ENCODE measurements at regions not wholly inside any gene's neighbourhood (a gene's known extent, or its start where the extent isn't known, plus 50 kb on each side); places are given as distances from the start of the nearest gene placed in this dataset.

DNA sequence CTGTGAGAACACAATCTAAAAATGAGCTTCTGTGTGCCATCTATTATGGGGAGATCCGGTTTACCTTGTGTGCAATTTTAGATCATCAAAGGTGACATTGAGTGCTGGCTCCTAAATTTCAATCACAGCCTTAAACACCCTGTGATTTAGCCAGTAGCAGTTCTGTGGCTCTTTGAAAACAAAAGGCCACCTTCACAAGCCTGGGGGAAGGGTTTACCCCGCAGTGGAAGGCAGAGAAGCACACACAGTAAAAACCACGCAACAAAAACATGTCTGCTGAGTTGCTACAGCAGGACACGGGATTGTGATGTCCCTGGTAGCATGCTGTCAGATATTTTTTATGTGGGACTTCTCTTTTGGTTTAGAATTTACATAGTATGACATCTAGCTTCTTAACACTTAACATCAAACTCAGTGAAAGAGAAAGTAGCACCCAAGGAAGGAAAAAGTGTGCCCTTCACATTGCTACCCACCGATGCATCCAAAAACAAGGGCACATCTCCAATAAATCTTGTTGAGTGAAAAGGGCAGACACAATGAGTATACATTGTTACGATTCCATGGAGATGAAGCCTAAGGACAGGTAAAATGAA, 56.1 kb upstream of the RNF152 start:
- no peak for DNase-seq (ENCODE audit: low spot score)

DNA sequence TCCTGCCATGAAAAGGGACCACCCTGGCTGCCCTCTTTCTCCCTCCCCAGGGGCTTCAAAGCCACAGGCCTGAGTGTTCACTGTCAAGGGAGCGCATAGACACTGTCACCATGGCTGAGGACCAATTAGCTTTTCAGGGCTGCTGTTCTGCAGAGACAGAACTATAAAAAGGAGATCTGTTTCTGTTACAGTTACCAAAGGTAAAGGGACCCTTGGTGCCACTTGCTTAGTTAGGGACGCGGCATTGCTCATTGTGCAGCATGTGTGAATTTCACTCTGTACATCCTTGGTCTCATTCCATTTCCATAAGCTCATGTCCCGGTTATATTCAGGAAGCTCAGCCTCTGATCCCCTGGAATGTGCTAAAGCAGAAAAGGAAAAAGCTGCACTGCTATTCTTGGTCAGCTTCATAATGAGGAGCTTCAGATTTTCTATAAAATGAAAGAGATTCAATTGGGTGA, 55.5 kb upstream of the RNF152 start:
- DNase-seq (ENCODE audit: low spot score), result peak; percentile 7

DNA sequence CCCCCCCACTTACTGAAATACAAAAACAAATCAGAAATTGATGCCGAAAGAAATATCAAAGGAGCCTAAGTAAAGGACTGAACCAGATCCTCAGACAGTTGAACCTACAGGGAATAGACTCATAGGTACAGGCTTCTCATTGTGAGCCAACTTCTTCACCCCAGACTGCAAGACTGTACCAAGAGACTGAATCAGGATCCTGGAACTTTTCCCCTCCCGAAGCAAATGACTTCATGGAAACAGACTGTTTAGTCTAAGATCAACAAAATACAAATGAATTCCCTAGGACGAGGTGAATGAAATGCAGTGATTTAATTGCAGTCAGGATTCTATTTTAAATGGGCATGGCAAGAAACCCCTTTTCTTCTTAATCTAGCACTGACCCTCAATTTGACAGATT, 53.6 kb upstream of the RNF152 start:
- peak; percentile 40 for DNase-seq (ENCODE audit: low spot score)

DNA sequence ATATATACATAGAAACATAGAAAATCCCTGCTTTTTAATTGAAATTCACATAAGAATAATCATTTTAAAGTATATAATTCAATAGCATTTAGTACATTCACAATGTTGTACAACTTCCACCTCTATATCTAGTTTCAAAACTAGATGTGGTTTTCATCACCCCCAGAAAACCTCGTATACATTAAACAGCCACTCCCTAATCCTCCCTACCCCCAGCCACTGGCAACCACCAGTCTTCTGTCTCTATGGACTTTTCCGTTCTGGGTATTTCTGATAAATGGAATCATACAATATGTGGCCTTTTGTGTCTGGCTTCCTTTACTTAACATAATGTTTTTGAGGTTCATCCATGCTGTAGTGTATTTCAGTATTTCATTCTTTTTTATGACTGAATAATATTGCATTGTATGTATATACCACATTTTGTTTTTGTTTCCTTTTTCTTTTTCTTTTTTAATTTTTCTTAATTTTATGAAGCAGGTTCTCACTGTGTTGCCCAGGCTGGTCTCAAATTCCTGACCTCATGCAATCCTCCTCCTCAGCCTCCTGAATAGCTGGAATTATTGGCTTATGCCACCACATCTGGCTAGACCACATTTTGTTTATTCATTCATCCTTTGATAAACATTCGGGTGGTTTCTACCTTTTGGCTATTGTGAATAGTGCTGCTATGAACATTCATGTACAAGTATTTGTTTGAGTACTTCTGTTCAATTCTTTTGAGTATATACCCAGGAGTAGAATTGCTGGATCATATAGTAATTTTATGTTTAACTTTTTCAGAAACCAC, 50.6 kb upstream of the RNF152 start:
- DNase-seq (ENCODE audit: low spot score), result no peak

All from AG08395 (cell line).